ENCODE measurements at regions not wholly inside any gene's neighbourhood (a gene's known extent, or its start where the extent isn't known, plus 50 kb on each side); places are given as distances from the start of the nearest gene placed in this dataset.
"Not testable (repeated sequence)": the region's sequence is repeated elsewhere in the genome, so short reads cannot be mapped to it uniquely, and the experiment has no call there.

- no peak for DNase-seq (ENCODE audit: low read depth, low spot score)
Observed at GRCh38 chr13:54004026-54004699, 975.5 kb downstream of the OLFM4 start.

GRCh38 chr13:54016542-54016941 is 987.9 kb downstream of the OLFM4 start:
- DNase-seq (ENCODE audit: low read depth, low spot score), result no peak

GRCh38 chr13:54018485-54018884 is 989.9 kb downstream of the OLFM4 start:
- no peak for DNase-seq (ENCODE audit: low read depth, low spot score)

GRCh38 chr13:54029226-54029625 is 1000.6 kb downstream of the OLFM4 start:
- peak; percentile 91 for DNase-seq (ENCODE audit: low read depth, low spot score)

- DNase-seq (ENCODE audit: low read depth, low spot score), result no peak
Observed at GRCh38 chr13:54029720-54030119, 1001.1 kb downstream of the OLFM4 start.

- DNase-seq (ENCODE audit: low read depth, low spot score), result no peak
Observed at GRCh38 chr13:54033323-54033861, 1004.8 kb downstream of the OLFM4 start.

- DNase-seq (ENCODE audit: low read depth, low spot score), result no peak
Observed at GRCh38 chr13:54034047-54034446, 1005.4 kb downstream of the OLFM4 start.

- DNase-seq (ENCODE audit: low read depth, low spot score), result not testable (repeated sequence)
Observed at GRCh38 chr13:54057416-54057815, 1028.8 kb downstream of the OLFM4 start.

- DNase-seq (ENCODE audit: low read depth, low spot score), result not testable (repeated sequence)
Observed at GRCh38 chr13:54069958-54070357, 1041.3 kb downstream of the OLFM4 start.

GRCh38 chr13:54077569-54077968 is 1049.0 kb downstream of the OLFM4 start:
- DNase-seq (ENCODE audit: low read depth, low spot score), result no peak

GRCh38 chr13:54078271-54078870 is 1049.8 kb downstream of the OLFM4 start:
- DNase-seq (ENCODE audit: low read depth, low spot score), result no peak

GRCh38 chr13:54082309-54082708 is 1053.7 kb downstream of the OLFM4 start:
- not testable (repeated sequence) for DNase-seq (ENCODE audit: low read depth, low spot score)

- no peak for DNase-seq (ENCODE audit: low read depth, low spot score)
Observed at GRCh38 chr13:54091884-54092283, 1063.3 kb downstream of the OLFM4 start.

- DNase-seq (ENCODE audit: low read depth, low spot score), result no peak
Observed at GRCh38 chr13:54092686-54093085, 1064.1 kb downstream of the OLFM4 start.

- DNase-seq (ENCODE audit: low read depth, low spot score), result no peak
Observed at GRCh38 chr13:54110597-54110996, 1082.0 kb downstream of the OLFM4 start.

- DNase-seq (ENCODE audit: low read depth, low spot score), result no peak
Observed at GRCh38 chr13:54124700-54125099, 1096.1 kb downstream of the OLFM4 start.

GRCh38 chr13:54130931-54131330 is 1102.3 kb downstream of the OLFM4 start:
- DNase-seq (ENCODE audit: low read depth, low spot score), result not testable (repeated sequence)

GRCh38 chr13:54131433-54131832 is 1102.8 kb downstream of the OLFM4 start:
- not testable (repeated sequence) for DNase-seq (ENCODE audit: low read depth, low spot score)

GRCh38 chr13:54132127-54132526 is 1103.5 kb downstream of the OLFM4 start:
- not testable (repeated sequence) for DNase-seq (ENCODE audit: low read depth, low spot score)

- DNase-seq (ENCODE audit: low read depth, low spot score), result not testable (repeated sequence)
Observed at GRCh38 chr13:54132720-54133119, 1104.1 kb downstream of the OLFM4 start.

GRCh38 chr13:54133746-54134145 is 1105.1 kb downstream of the OLFM4 start:
- DNase-seq (ENCODE audit: low read depth, low spot score), result no peak

- no peak for DNase-seq (ENCODE audit: low read depth, low spot score)
Observed at GRCh38 chr13:54144828-54145227, 1116.2 kb downstream of the OLFM4 start.

GRCh38 chr13:54150851-54151250 is 1122.2 kb downstream of the OLFM4 start:
- no peak for DNase-seq (ENCODE audit: low read depth, low spot score)

Data from astrocyte of the hippocampus (primary cell).